IMR-90 (cell line): ENCODE measurements at regions not wholly inside any gene's neighbourhood (a gene's known extent, or its start where the extent isn't known, plus 50 kb on each side); places are given as distances from the start of the nearest gene placed in this dataset.

Experiments
- ATAC-seq: fragments of 200-7000 bp; cut with Tn5 transposase; 2 replicates; pipeline ENCODE4 v1.9.1; 2020; ENCODE audit warnings: low read depth, mild to moderate bottlenecking, moderate library complexity
- BruUV-seq: library from RNA; stranded (reverse); fragments of 400-500 nt; replicated peaks from 2 replicates; lab custom pipeline; 2021; lab: Mats Ljungman, UMichigan
- CTCF ChIA-PET: fragments of 300-600 bp; formaldehyde crosslinking; extraction: SDS; loops from one replicate; lab custom pipeline; 2021; ENCODE audit warnings: antibody characterized with exemption; lab: Yijun Ruan, JAX
- POLR2A ChIA-PET: fragments of 300-600 bp; sonication (Branson Sonifier 250); formaldehyde crosslinking; loops from one replicate; lab custom pipeline; 2022; ENCODE audit warnings: antibody characterized with exemption; ENCODE audit not compliant: unreplicated experiment; lab: Charles Lee
- DNase-seq: peaks from one replicate; pipeline ENCODE4 v3.0.0; 2013
- H2AFZ ChIP-seq: replicated peaks from 2 replicates; pipeline ENCODE3; 2013; ENCODE audit warnings: low read length, mild to moderate bottlenecking; ENCODE audit not compliant: poor library complexity
- H2AK5ac ChIP-seq: 2 replicates; pipeline ENCODE4 v1.6.1; 2013; ENCODE audit warnings: low read depth, low read length, inconsistent platforms
- H2AK9ac ChIP-seq: replicated peaks from 2 replicates; pipeline ENCODE3; 2013; ENCODE audit warnings: mild to moderate bottlenecking, low read depth, low read length, moderate library complexity; ENCODE audit not compliant: poor library complexity
- H2BK120ac ChIP-seq: 2 replicates; pipeline ENCODE4 v1.6.1; 2013; ENCODE audit warnings: low read depth, low read length, inconsistent platforms
- H2BK15ac ChIP-seq: 3 replicates; pipeline ENCODE4 v1.6.1; 2013; ENCODE audit warnings: low read depth, low read length, inconsistent platforms
- H2BK20ac ChIP-seq: 2 replicates; pipeline ENCODE4 v1.6.1; 2013; ENCODE audit warnings: low read depth, mild to moderate bottlenecking, inconsistent platforms, low read length, moderate library complexity
- H2BK5ac ChIP-seq: 2 replicates; pipeline ENCODE4 v1.6.1; 2013; ENCODE audit warnings: mild to moderate bottlenecking, low read depth, low read length, inconsistent platforms; ENCODE audit not compliant: poor library complexity, severe bottlenecking
- H3K14ac ChIP-seq: replicated peaks from 2 replicates; pipeline ENCODE4 v1.6.1; 2013; ENCODE audit warnings: low read depth, low read length, inconsistent platforms
- H3K18ac ChIP-seq: 2 replicates; pipeline ENCODE4 v1.6.1; 2013; ENCODE audit warnings: low read depth, low read length, control low read depth
- H3K23ac ChIP-seq: 2 replicates; pipeline ENCODE4 v1.6.1; 2013; ENCODE audit warnings: low read depth, low read length, inconsistent platforms
- H3K27ac ChIP-seq: 2 replicates; pipeline ENCODE4 v1.5.1; 2013; ENCODE audit warnings: mild to moderate bottlenecking, control low read depth, low read length; ENCODE audit not compliant: insufficient read depth
- H3K27me3 ChIP-seq: 2 replicates; pipeline ENCODE4 v1.6.1; 2013; ENCODE audit warnings: low read length; ENCODE audit not compliant: control insufficient read depth, insufficient read depth
- H3K36me3 ChIP-seq: 2 replicates; pipeline ENCODE4 v1.6.1; 2013; ENCODE audit warnings: low read length, mixed read lengths; ENCODE audit not compliant: control insufficient read depth, insufficient read depth
- H3K4ac ChIP-seq: 2 replicates; pipeline ENCODE4 v1.6.1; 2013; ENCODE audit warnings: low read depth, low read length, inconsistent platforms
- H3K4me1 ChIP-seq: 2 replicates; pipeline ENCODE4 v1.6.1; 2013; ENCODE audit warnings: low read length, mixed read lengths; ENCODE audit not compliant: control insufficient read depth, insufficient read depth
- H3K4me2 ChIP-seq: 2 replicates; pipeline ENCODE4 v1.6.1; 2013; ENCODE audit warnings: low read depth, mild to moderate bottlenecking, control low read depth, low read length, moderate library complexity
- H3K4me3 ChIP-seq: 2 replicates; pipeline ENCODE4 v1.5.1; 2013; ENCODE audit warnings: low read depth, mild to moderate bottlenecking, control low read depth, low read length, moderate library complexity; ENCODE audit not compliant: insufficient read depth
- H3K56ac ChIP-seq: 2 replicates; pipeline ENCODE4 v1.6.1; 2013; ENCODE audit warnings: low read length, inconsistent platforms; ENCODE audit not compliant: insufficient read depth; ENCODE audit errors: extremely low read depth
- H3K79me1 ChIP-seq, 2 experiments: 2 replicates each; pipeline ENCODE4 v1.6.1; 2013; ENCODE audit warnings: low read length in 2 of 2, inconsistent platforms in 1 of 2, low read depth in 1 of 2
- H3K9ac ChIP-seq: 2 replicates; pipeline ENCODE4 v1.6.1; 2013; ENCODE audit warnings: low read depth, low read length, control low read depth
- H3K9me1 ChIP-seq: 2 replicates; pipeline ENCODE4 v1.6.1; 2013; ENCODE audit warnings: low read length, inconsistent platforms; ENCODE audit not compliant: insufficient read depth
- H3K9me3 ChIP-seq: 2 replicates; pipeline ENCODE4 v1.6.1; 2013; ENCODE audit warnings: low read length; ENCODE audit not compliant: control insufficient read depth, insufficient read depth
- H4K20me1 ChIP-seq: 2 replicates; pipeline ENCODE4 v1.6.1; 2013; ENCODE audit warnings: low read length, inconsistent platforms; ENCODE audit not compliant: insufficient read depth
- H4K5ac ChIP-seq: 2 replicates; pipeline ENCODE4 v1.6.1; 2013; ENCODE audit warnings: mild to moderate bottlenecking, low read depth, low read length, control low read depth
- H4K8ac ChIP-seq, 2 experiments: 2 replicates each; pipeline ENCODE4 v1.6.1; 2013; ENCODE audit warnings: low read depth in 2 of 2, low read length in 2 of 2, control low read depth in 1 of 2, inconsistent platforms in 1 of 2
- H4K91ac ChIP-seq: 2 replicates; pipeline ENCODE4 v1.6.1; 2013; ENCODE audit warnings: low read depth, low read length, inconsistent platforms; ENCODE audit not compliant: insufficient read depth
- BHLHE40 ChIP-seq: fragments of 150-350 bp; IDR thresholded peaks from 2 replicates; pipeline ENCODE4 v1.6.1; 2016; ENCODE audit warnings: mild to moderate bottlenecking, low read depth, low read length
- CEBPB ChIP-seq: IDR thresholded peaks from 2 replicates; pipeline ENCODE4 v1.6.1; 2012; ENCODE audit warnings: low read depth, low read length, improper control_type of control experiment
- FOS ChIP-seq: fragments of 150-350 bp; IDR thresholded peaks from 2 replicates; pipeline ENCODE4 v1.6.1; 2016; ENCODE audit warnings: low read depth, low read length
- MAFK ChIP-seq: IDR thresholded peaks from 2 replicates; pipeline ENCODE4 v1.6.1; 2012; ENCODE audit warnings: low read depth, low read length, improper control_type of control experiment
- MAZ ChIP-seq: IDR thresholded peaks from 2 replicates; pipeline ENCODE4 v1.6.1; 2012; ENCODE audit warnings: low read depth, mild to moderate bottlenecking, low read length, improper control_type of control experiment, moderate library complexity, borderline replicate concordance
- MXI1 ChIP-seq: IDR thresholded peaks from 2 replicates; pipeline ENCODE4 v1.6.1; 2012; ENCODE audit warnings: low read depth, mild to moderate bottlenecking, low read length, moderate library complexity, borderline replicate concordance
- NFE2L2 ChIP-seq: fragments of 150-350 bp; IDR thresholded peaks from 2 replicates; pipeline ENCODE4 v1.6.1; 2016; ENCODE audit warnings: low read depth, mild to moderate bottlenecking, low read length
- POLR2A ChIP-seq: IDR thresholded peaks from 2 replicates; pipeline ENCODE4 v1.6.1; 2012; ENCODE audit warnings: mild to moderate bottlenecking, low read depth, low read length
- RAD21 ChIP-seq: IDR thresholded peaks from 2 replicates; pipeline ENCODE4 v1.6.1; 2012; ENCODE audit warnings: low read length, improper control_type of control experiment
- RCOR1 ChIP-seq: IDR thresholded peaks from 2 replicates; pipeline ENCODE4 v1.6.1; 2012; ENCODE audit warnings: mild to moderate bottlenecking, low read length, improper control_type of control experiment; ENCODE audit not compliant: insufficient replicate concordance
- RFX5 ChIP-seq: IDR thresholded peaks from 2 replicates; pipeline ENCODE4 v1.8.0; 2012; ENCODE audit warnings: low read depth, mild to moderate bottlenecking, low read length, moderate library complexity
- SMC3 ChIP-seq: fragments of 150-350 bp; IDR thresholded peaks from 2 replicates; pipeline ENCODE4 v1.6.1; 2016; ENCODE audit warnings: low read depth, mild to moderate bottlenecking, antibody characterized with exemption, low read length, moderate library complexity
- WGBS, 2 experiments: methylation state at CpG; one replicate each; pipeline versions ENCODE4 v1.1.5 to v1.1.7; 2013; ENCODE audit warnings: missing lambda C conversion rate in 2 of 2; ENCODE audit not compliant: insufficient read length in 1 of 2; ENCODE audit errors: extremely low coverage in 2 of 2; 5-methylcytosine and 5-hydroxymethylcytosine counted together
- dilution Hi-C: fragments of 300-500 bp; cut with HindIII; formaldehyde crosslinking; loops from one replicate; pipeline ENCODE4 v1.14.3; 2018; ENCODE audit warnings: low sequenced_read_pairs; ENCODE audit not compliant: unreplicated experiment
- in situ Hi-C: fragments of 300-500 bp; cut with MboI; formaldehyde crosslinking; loops from 3 replicates; pipeline ENCODE4 v1.14.3; 2019; ENCODE audit warnings: low sequenced_read_pairs, inconsistent platforms, mixed read lengths
- intact Hi-C: fragments of 100-400 bp; cut with micrococcal nuclease; formaldehyde crosslinking; loops from 2 replicates; pipeline ENCODE4 v1.10.0; 2022
- TF ChIP-seq, protein P1 (sequence below): conservative IDR thresholded peaks from 2 replicates; pipeline ENCODE4 v1.5.1; 2012; ENCODE audit warnings: mild to moderate bottlenecking, low read depth, low read length, improper control_type of control experiment
- TF ChIP-seq, protein P2 (sequence below): fragments of 150-350 bp; IDR thresholded peaks from 2 replicates; pipeline ENCODE4 v1.6.1; 2016; ENCODE audit warnings: low read depth, mild to moderate bottlenecking, low read length, moderate library complexity, borderline replicate concordance
- TF ChIP-seq, protein P3 (sequence below): fragments of 150-350 bp; IDR thresholded peaks from 2 replicates; pipeline ENCODE4 v1.6.1; 2017; ENCODE audit warnings: mild to moderate bottlenecking, antibody characterized with exemption, low read length, low read depth

DNA sequence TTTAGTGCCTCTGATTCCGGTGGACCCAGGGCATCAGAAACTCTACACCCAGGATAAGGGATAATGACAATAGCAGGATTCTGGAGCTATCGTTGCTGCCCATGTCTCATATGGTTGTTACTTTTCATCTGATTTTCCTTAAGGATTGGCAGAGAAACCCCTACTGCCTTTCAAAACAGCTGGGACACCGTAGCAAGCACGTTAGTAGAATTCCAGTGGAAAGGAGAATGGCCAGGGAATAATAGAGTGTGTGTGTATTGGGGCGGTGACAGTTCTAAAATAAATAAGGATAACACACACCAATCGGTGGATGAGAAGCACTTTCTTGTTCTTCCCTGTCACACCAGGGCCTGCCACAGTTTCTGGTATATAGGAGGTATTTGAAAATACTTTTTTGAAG, 251.8 kb downstream of the HAPSTR1 start:
- POLR2A ChIA-PET, result no interaction called here
- Histone ChIP-seq H4K8ac (no peak overlapping the region), H2AK5ac (no peak overlapping the region), H3K27me3 (no peaks in the 10 kb centered on the region), H3K79me1 (no peaks in the 10 kb centered on the region), H3K9ac (no peak overlapping the region), H2AFZ (no peak overlapping the region), H3K14ac (no peak overlapping the region), H4K20me1 (no peaks in the 10 kb centered on the region), H2BK5ac (no peak overlapping the region), H3K4ac (no peak overlapping the region), H3K23ac (no peak overlapping the region), H3K4me1 (no peaks in the 10 kb centered on the region), H3K18ac (no peak overlapping the region), H3K56ac (no peak overlapping the region), H4K91ac (no peak overlapping the region), H2BK120ac (no peak overlapping the region), H3K9me3 (0 out of 2 replicates have a peak, but pooled peaks cover 2% of the 10 kb centered on the region), H2AK9ac (no peak overlapping the region), H3K27ac (no peak overlapping the region), H3K4me3 (no peak overlapping the region), H3K36me3 (no peaks in the 10 kb centered on the region), H3K4me2 (no peak overlapping the region), H4K5ac (no peak overlapping the region), H2BK15ac (no peak overlapping the region), H3K9me1 (no peaks in the 10 kb centered on the region), H2BK20ac (no peak overlapping the region)
- no peak for ATAC-seq
- TF ChIP-seq MAFK (no peak), MXI1 (no peak), CEBPB (no peak), RCOR1 (no peak), RFX5 (no peak), POLR2A (no peak), SMC3 (no peak), NFE2L2 (no peak), RAD21 (no peak), MAZ (no peak), BHLHE40 (no peak), FOS (no peak)
- TF ChIP-seq, protein P1, sequence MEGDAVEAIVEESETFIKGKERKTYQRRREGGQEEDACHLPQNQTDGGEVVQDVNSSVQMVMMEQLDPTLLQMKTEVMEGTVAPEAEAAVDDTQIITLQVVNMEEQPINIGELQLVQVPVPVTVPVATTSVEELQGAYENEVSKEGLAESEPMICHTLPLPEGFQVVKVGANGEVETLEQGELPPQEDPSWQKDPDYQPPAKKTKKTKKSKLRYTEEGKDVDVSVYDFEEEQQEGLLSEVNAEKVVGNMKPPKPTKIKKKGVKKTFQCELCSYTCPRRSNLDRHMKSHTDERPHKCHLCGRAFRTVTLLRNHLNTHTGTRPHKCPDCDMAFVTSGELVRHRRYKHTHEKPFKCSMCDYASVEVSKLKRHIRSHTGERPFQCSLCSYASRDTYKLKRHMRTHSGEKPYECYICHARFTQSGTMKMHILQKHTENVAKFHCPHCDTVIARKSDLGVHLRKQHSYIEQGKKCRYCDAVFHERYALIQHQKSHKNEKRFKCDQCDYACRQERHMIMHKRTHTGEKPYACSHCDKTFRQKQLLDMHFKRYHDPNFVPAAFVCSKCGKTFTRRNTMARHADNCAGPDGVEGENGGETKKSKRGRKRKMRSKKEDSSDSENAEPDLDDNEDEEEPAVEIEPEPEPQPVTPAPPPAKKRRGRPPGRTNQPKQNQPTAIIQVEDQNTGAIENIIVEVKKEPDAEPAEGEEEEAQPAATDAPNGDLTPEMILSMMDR, result no peak
- TF ChIP-seq, protein P2, sequence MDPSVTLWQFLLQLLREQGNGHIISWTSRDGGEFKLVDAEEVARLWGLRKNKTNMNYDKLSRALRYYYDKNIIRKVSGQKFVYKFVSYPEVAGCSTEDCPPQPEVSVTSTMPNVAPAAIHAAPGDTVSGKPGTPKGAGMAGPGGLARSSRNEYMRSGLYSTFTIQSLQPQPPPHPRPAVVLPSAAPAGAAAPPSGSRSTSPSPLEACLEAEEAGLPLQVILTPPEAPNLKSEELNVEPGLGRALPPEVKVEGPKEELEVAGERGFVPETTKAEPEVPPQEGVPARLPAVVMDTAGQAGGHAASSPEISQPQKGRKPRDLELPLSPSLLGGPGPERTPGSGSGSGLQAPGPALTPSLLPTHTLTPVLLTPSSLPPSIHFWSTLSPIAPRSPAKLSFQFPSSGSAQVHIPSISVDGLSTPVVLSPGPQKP, result no peak
- TF ChIP-seq, protein P3, sequence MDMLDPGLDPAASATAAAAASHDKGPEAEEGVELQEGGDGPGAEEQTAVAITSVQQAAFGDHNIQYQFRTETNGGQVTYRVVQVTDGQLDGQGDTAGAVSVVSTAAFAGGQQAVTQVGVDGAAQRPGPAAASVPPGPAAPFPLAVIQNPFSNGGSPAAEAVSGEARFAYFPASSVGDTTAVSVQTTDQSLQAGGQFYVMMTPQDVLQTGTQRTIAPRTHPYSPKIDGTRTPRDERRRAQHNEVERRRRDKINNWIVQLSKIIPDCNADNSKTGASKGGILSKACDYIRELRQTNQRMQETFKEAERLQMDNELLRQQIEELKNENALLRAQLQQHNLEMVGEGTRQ, result no peak
- CTCF ChIA-PET, result no interaction called here
- intact Hi-C loops, result no loop called here
- dilution Hi-C loops, result no loop called here
- no peak for DNase-seq
- no CpG with 5 or more reads among the region's 6 CpGs for WGBS, 2 experiments
- in situ Hi-C loops, result no loop called here
- BruUV-seq, result no TSS peak
